Hematopoietic multipotent progenitor cell (in vitro differentiated cells): ENCODE measurements at regions not wholly inside any gene's neighbourhood (a gene's known extent, or its start where the extent isn't known, plus 50 kb on each side); places are given as distances from the start of the nearest gene placed in this dataset.

Experiments
- DNase-seq, 3 donors: peaks; one replicate each; pipeline ENCODE4 v3.0.0-alpha.2; 2011 to 2015; ENCODE audit warnings: low read depth in 2 of 3, low spot score in 2 of 3

DNA sequence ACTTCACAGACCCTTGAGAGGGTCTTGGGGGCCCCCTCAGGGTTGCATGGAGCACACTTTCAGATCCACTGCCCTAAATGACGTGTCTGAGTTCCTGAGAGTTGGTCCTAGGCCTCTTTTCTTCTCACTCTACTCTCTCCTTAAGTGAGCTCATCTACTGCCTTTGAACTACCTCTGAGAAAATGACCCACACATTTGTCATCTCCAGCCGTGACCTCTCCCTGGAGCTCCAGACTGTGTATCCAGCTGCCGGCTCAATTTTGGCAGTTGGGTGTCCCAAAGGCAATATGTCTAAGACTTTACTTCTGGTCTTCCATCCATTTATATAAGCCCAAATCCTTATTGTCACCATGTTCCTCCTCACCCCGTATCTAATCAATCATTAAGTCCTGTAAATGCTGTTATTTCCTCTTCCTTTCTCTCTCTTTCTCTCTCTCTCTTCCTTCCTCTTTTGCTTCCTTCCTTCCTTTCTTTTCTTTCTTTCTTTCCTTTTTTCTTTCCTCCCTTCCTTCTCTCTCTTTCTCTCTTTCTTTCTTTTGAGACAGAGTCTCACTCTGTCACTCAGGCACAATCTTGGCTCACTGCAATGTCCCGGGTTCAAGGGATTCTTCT lies 51.2 kb upstream of the HSPA9 start:
- DNase-seq: no peak

DNA sequence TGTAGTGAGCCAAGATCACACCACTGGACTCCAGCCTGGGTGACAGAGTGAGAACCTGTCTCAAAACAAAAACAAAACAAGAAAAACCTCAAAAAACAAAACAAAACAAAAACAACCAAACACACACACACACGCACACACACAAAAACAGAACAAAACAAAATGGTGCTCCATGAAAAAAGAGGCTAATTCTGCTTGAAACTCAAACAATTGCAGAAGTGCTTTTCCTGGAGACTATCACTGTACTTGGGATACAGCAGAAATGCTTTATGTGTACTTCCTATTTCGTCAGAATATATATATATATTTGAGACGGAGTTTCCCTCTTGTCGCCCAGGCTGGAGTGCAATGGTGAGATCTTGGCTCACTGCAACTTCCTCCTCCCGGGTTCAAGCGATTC lies 49.9 kb upstream of the HSPA9 start:
- no peak for DNase-seq
